SK-N-MC (cell line): ENCODE measurements at regions not wholly inside any gene's neighbourhood (a gene's known extent, or its start where the extent isn't known, plus 50 kb on each side); places are given as distances from the start of the nearest gene placed in this dataset.
"Not testable (repeated sequence)": the region's sequence is repeated elsewhere in the genome, so short reads cannot be mapped to it uniquely, and the experiment has no call there.

ENCODE experiments used
- EZH2 ChIP-seq: fragments of 200-600 bp; sonication (generic); IDR thresholded peaks from one replicate; pipeline ENCODE4 v1.6.1; 2017; ENCODE audit warnings: antibody characterized with exemption
- FOXP2 ChIP-seq: optimal IDR thresholded peaks from 2 replicates; pipeline ENCODE3; 2011; ENCODE audit warnings: mild to moderate bottlenecking, moderate library complexity; ENCODE audit not compliant: insufficient read depth; ENCODE audit errors: extremely low read length, control extremely low read depth
- POLR2AphosphoS5 ChIP-seq: IDR thresholded peaks from 2 replicates; pipeline ENCODE4 v1.6.1; 2012; ENCODE audit warnings: mild to moderate bottlenecking, low read depth, low read length, borderline replicate concordance

GRCh38 chr10:42187501-42188195 lies 450.7 kb downstream of the ZNF33B start:
- TF ChIP-seq EZH2, POLR2AphosphoS5, FOXP2: not testable (repeated sequence)
